Astrocyte (in vitro differentiated cells and primary cell): ENCODE measurements at regions not wholly inside any gene's neighbourhood (a gene's known extent, or its start where the extent isn't known, plus 50 kb on each side); places are given as distances from the start of the nearest gene placed in this dataset.

Experiments used
- EZH2 ChIP-seq: IDR thresholded peaks from 2 replicates; pipeline ENCODE4 v1.6.1; 2012; ENCODE audit warnings: mild to moderate bottlenecking, low read length, inconsistent platforms; ENCODE audit not compliant: insufficient read depth
- TF ChIP-seq, protein P1 (sequence below): IDR thresholded peaks from 2 replicates; pipeline ENCODE4 v1.5.1; 2011; ENCODE audit warnings: low read depth, mild to moderate bottlenecking, inconsistent platforms, low read length, moderate library complexity; ENCODE audit not compliant: insufficient read depth

DNA sequence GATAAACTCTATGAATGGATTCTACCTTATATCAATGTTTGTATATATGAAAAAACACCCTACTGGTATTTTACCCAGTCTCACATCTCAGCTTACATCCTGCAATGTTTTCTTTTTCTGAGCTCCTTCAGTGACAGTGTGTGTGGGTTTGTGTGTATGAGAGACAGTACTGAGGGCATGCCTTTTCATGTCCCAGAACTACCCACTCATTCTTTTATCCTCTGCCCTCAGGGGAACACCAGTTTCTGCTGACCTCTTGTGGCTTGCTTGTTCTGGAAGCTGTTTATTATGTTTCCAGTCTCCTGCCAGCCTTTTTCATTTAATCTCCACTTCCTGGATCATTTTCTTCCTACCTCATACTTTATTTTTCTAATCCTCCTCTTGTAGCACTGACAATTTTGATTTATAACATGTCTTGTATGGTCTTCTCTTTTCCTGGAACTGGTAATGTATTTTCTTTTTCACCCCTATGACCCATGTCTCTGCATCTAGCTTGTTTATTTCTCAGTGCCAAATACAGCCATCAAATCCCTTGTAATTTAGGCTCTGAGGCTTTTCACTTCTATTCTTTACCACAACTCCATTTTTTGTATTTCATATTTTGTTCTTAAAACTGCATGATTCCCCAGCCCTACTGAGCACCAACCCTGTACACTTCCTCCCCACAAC lies 195.5 kb upstream of the NLGN4Y start:
- TF ChIP-seq, protein P1, sequence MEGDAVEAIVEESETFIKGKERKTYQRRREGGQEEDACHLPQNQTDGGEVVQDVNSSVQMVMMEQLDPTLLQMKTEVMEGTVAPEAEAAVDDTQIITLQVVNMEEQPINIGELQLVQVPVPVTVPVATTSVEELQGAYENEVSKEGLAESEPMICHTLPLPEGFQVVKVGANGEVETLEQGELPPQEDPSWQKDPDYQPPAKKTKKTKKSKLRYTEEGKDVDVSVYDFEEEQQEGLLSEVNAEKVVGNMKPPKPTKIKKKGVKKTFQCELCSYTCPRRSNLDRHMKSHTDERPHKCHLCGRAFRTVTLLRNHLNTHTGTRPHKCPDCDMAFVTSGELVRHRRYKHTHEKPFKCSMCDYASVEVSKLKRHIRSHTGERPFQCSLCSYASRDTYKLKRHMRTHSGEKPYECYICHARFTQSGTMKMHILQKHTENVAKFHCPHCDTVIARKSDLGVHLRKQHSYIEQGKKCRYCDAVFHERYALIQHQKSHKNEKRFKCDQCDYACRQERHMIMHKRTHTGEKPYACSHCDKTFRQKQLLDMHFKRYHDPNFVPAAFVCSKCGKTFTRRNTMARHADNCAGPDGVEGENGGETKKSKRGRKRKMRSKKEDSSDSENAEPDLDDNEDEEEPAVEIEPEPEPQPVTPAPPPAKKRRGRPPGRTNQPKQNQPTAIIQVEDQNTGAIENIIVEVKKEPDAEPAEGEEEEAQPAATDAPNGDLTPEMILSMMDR, result no peak
- no peak for TF ChIP-seq EZH2
